Trophoblast cell (in vitro differentiated cells and primary cell): ENCODE measurements at regions not wholly inside any gene's neighbourhood (a gene's known extent, or its start where the extent isn't known, plus 50 kb on each side); places are given as distances from the start of the nearest gene placed in this dataset.

Source experiments
- DNase-seq, 2 donors: peaks; one replicate each; pipeline ENCODE4 v3.0.0-alpha.2; 2016
- H2AFZ ChIP-seq: 2 replicates; pipeline ENCODE4 v1.6.1; 2013; ENCODE audit warnings: low read length, moderate library complexity, mild to moderate bottlenecking; ENCODE audit not compliant: insufficient read depth, poor library complexity
- H2AK5ac ChIP-seq: 2 replicates; pipeline ENCODE4 v1.6.1; 2013; ENCODE audit warnings: mild to moderate bottlenecking, low read length
- H2BK120ac ChIP-seq: 2 replicates; pipeline ENCODE4 v1.6.1; 2013; ENCODE audit warnings: low read length, mild to moderate bottlenecking, moderate library complexity; ENCODE audit not compliant: insufficient read depth, poor library complexity
- H2BK12ac ChIP-seq: 2 replicates; pipeline ENCODE4 v1.6.1; 2013; ENCODE audit warnings: mild to moderate bottlenecking, low read length, moderate library complexity
- H2BK5ac ChIP-seq: 2 replicates; pipeline ENCODE4 v1.6.1; 2013; ENCODE audit warnings: low read length, low read depth, moderate library complexity, mild to moderate bottlenecking; ENCODE audit not compliant: poor library complexity
- H3K14ac ChIP-seq: 2 replicates; pipeline ENCODE4 v1.6.1; 2013; ENCODE audit warnings: mild to moderate bottlenecking, low read length
- H3K18ac ChIP-seq: 2 replicates; pipeline ENCODE4 v1.6.1; 2013; ENCODE audit warnings: mild to moderate bottlenecking, low read length
- H3K23ac ChIP-seq: 2 replicates; pipeline ENCODE4 v1.6.1; 2013; ENCODE audit warnings: low read length
- H3K27ac ChIP-seq: 2 replicates; pipeline ENCODE4 v1.5.1; 2013; ENCODE audit warnings: low read depth, mild to moderate bottlenecking, inconsistent platforms, low read length, moderate library complexity
- H3K27me3 ChIP-seq: 2 replicates; pipeline ENCODE4 v1.6.1; 2013; ENCODE audit warnings: inconsistent platforms, mild to moderate bottlenecking, low read length, moderate library complexity; ENCODE audit not compliant: insufficient read depth
- H3K36me3 ChIP-seq, 2 experiments: 1 replicate in 1 of 2; 2 replicates in 1 of 2; pipeline ENCODE4 v1.6.1; 2013; ENCODE audit warnings: low read length in 2 of 2, mild to moderate bottlenecking in 2 of 2, moderate library complexity in 1 of 2; ENCODE audit not compliant: insufficient read depth in 2 of 2, control insufficient read depth in 1 of 2
- H3K4ac ChIP-seq: 2 replicates; pipeline ENCODE4 v1.6.1; 2013; ENCODE audit warnings: low read depth, mild to moderate bottlenecking, low read length, moderate library complexity
- H3K4me1 ChIP-seq, 2 experiments: 1 replicate in 1 of 2; 2 replicates in 1 of 2; pipeline ENCODE4 v1.6.1; 2013; ENCODE audit warnings: low read length in 2 of 2, mild to moderate bottlenecking in 2 of 2, moderate library complexity in 1 of 2; ENCODE audit not compliant: insufficient read depth in 2 of 2, control insufficient read depth in 1 of 2
- H3K4me2 ChIP-seq: 2 replicates; pipeline ENCODE4 v1.6.1; 2013; ENCODE audit warnings: inconsistent platforms, mild to moderate bottlenecking, low read length, moderate library complexity
- H3K4me3 ChIP-seq: 2 replicates; pipeline ENCODE4 v1.5.1; 2013; ENCODE audit warnings: mild to moderate bottlenecking, low read depth, low read length, inconsistent platforms
- H3K79me1 ChIP-seq: one replicate; pipeline ENCODE4 v1.6.1; 2013; ENCODE audit warnings: low read length
- H3K79me2 ChIP-seq: 2 replicates; pipeline ENCODE4 v1.6.1; 2013; ENCODE audit warnings: low read length, mild to moderate bottlenecking; ENCODE audit not compliant: control insufficient read depth, insufficient read depth, poor library complexity
- H3K9ac ChIP-seq: 2 replicates; pipeline ENCODE4 v1.6.1; 2013; ENCODE audit warnings: mild to moderate bottlenecking, low read length
- H3K9me3 ChIP-seq: 2 replicates; pipeline ENCODE4 v1.6.1; 2013; ENCODE audit warnings: low read depth, mild to moderate bottlenecking, control low read depth, inconsistent platforms, low read length; ENCODE audit not compliant: insufficient read depth
- H4K12ac ChIP-seq: 2 replicates; pipeline ENCODE4 v1.6.1; 2013; ENCODE audit warnings: low read depth, mild to moderate bottlenecking, low read length, moderate library complexity
- H4K8ac ChIP-seq: 2 replicates; pipeline ENCODE4 v1.6.1; 2013; ENCODE audit warnings: low read depth, mild to moderate bottlenecking, low read length, moderate library complexity
- H4K91ac ChIP-seq: one replicate; pipeline ENCODE4 v1.6.1; 2013; ENCODE audit warnings: low read depth, mild to moderate bottlenecking, low read length, moderate library complexity
- WGBS: extraction: QIAGEN DNeasy Blood & Tissue Kit; methylation state at CpG from one replicate; pipeline ENCODE4 v1.1.7; 2013; ENCODE audit warnings: missing lambda C conversion rate; ENCODE audit not compliant: insufficient read length, insufficient coverage; ENCODE audit errors: extremely low coverage; 5-methylcytosine and 5-hydroxymethylcytosine counted together

GRCh38 chr20:53678990-53679596 lies 85.5 kb upstream of the ZNF217 start:
- Histone ChIP-seq H3K4ac (no peak overlapping the region), H3K23ac (no peak overlapping the region), H2BK12ac (no peak overlapping the region), H3K4me2 (no peak overlapping the region), H3K18ac (no peak overlapping the region), H3K27me3 (no peaks in the 10 kb centered on the region), H4K12ac (no peak overlapping the region), H3K27ac (no peak overlapping the region), H2BK120ac (no peak overlapping the region), H2BK5ac (no peak overlapping the region), H3K4me3 (no peak overlapping the region), H3K9me3 (no peaks in the 10 kb centered on the region), H3K36me3 (no peaks in the 10 kb centered on the region), H2AK5ac (no peak overlapping the region), H4K91ac (no peak overlapping the region), H3K9ac (no peak overlapping the region), H3K79me2 (peaks cover 1% of the 10 kb centered on the region), H3K79me1 (peaks cover 15% of the 10 kb centered on the region), H2AFZ (no peak overlapping the region), H4K8ac (no peak overlapping the region), H3K14ac (no peak overlapping the region), H3K4me1 (peaks cover 7 to 11% of the 10 kb centered on the region in 2 experiments)
- DNase-seq = no peak
- no CpG with 5 or more reads among the region's 3 CpGs for WGBS

- peaks cover 1% of the 10 kb centered on the region for H3K79me2 ChIP-seq
- H4K12ac ChIP-seq = no peak overlapping the region
- H2BK12ac ChIP-seq = no peak overlapping the region
- no peak for DNase-seq
- no peaks in the 10 kb centered on the region for H3K9me3 ChIP-seq
- peak overlapping the region; percentile 41 for H3K4me2 ChIP-seq
- no peak overlapping the region for H4K8ac ChIP-seq
- no peak overlapping the region for H3K18ac ChIP-seq
- H3K4ac ChIP-seq = no peak overlapping the region
- no peak overlapping the region for H2BK120ac ChIP-seq
- H3K79me1 ChIP-seq = peaks cover 15% of the 10 kb centered on the region
- H3K4me1 ChIP-seq = peaks cover 7 to 11% of the 10 kb centered on the region in 2 experiments
- H3K9ac ChIP-seq = no peak overlapping the region
- H2AK5ac ChIP-seq = no peak overlapping the region
- H3K27me3 ChIP-seq = no peaks in the 10 kb centered on the region
- no peak overlapping the region for H2BK5ac ChIP-seq
- no peak overlapping the region for H3K27ac ChIP-seq
- H3K23ac ChIP-seq = no peak overlapping the region
- no peak overlapping the region for H3K4me3 ChIP-seq
- no peak overlapping the region for H4K91ac ChIP-seq
- WGBS = no CpG with 5 or more reads among the region's 7 CpGs
- H2AFZ ChIP-seq = no peak overlapping the region
- H3K14ac ChIP-seq = no peak overlapping the region
- H3K36me3 ChIP-seq = no peaks in the 10 kb centered on the region
These were observed 84.8 kb upstream of the ZNF217 start for GRCh38 chr20:53678315-53678989.

- peak overlapping the region; percentile 100 for H2BK120ac ChIP-seq
- no peak overlapping the region for H3K4me3 ChIP-seq
These were observed 84.0 kb upstream of the ZNF217 start for GRCh38 chr20:53677447-53678314.

GRCh38 chr20:53676987-53677386 lies 83.3 kb upstream of the ZNF217 start:
- no peaks in the 10 kb centered on the region for H3K36me3 ChIP-seq
- H3K27me3 ChIP-seq = no peaks in the 10 kb centered on the region
- peak overlapping the region; percentile 27 for H2BK5ac ChIP-seq
- no peak overlapping the region for H3K23ac ChIP-seq
- peaks cover 15% of the 10 kb centered on the region for H3K79me1 ChIP-seq
- H2BK120ac ChIP-seq = no peak overlapping the region
- H3K4me1 ChIP-seq = peaks cover 7 to 11% of the 10 kb centered on the region in 2 experiments
- WGBS = no CpG with 5 or more reads among the region's 8 CpGs
- peaks cover 1% of the 10 kb centered on the region for H3K79me2 ChIP-seq
- no peaks in the 10 kb centered on the region for H3K9me3 ChIP-seq
- H3K18ac ChIP-seq = no peak overlapping the region
- peak overlapping the region; percentile 42 for H2BK12ac ChIP-seq
- no peak overlapping the region for H3K4ac ChIP-seq
- H3K4me2 ChIP-seq = no peak overlapping the region
- no peak overlapping the region for H2AFZ ChIP-seq
- DNase-seq = no peak
- no peak overlapping the region for H4K8ac ChIP-seq
- no peak overlapping the region for H4K91ac ChIP-seq
- no peak overlapping the region for H2AK5ac ChIP-seq
- no peak overlapping the region for H3K27ac ChIP-seq
- H4K12ac ChIP-seq = no peak overlapping the region
- H3K14ac ChIP-seq = no peak overlapping the region
- no peak overlapping the region for H3K9ac ChIP-seq
- H3K4me3 ChIP-seq = no peak overlapping the region

More at GRCh38 chr20:53677447-53678314, 84.0 kb upstream of the ZNF217 start:
- H3K79me2 ChIP-seq = peaks cover 1% of the 10 kb centered on the region
- H3K27me3 ChIP-seq = no peaks in the 10 kb centered on the region
- peak overlapping the region; percentile 100 for H2BK12ac ChIP-seq
- no peaks in the 10 kb centered on the region for H3K9me3 ChIP-seq
- H4K12ac ChIP-seq = peak overlapping the region; percentile 84
- H4K8ac ChIP-seq = peak overlapping the region; percentile 92
- no CpG with 5 or more reads among the region's 12 CpGs for WGBS
- peak overlapping the region; percentile 92 for H3K14ac ChIP-seq
- H2AFZ ChIP-seq = peak overlapping the region; percentile 4
- peak overlapping the region; percentile 98 for H2BK5ac ChIP-seq
- peak overlapping the region; percentile 90 for H3K4ac ChIP-seq
- H3K79me1 ChIP-seq = peaks cover 15% of the 10 kb centered on the region
- peak overlapping the region; percentile 97 for H3K18ac ChIP-seq
- peak overlapping the region; percentile 76 for H3K27ac ChIP-seq
- H2AK5ac ChIP-seq = peak overlapping the region; percentile 99
- no peak overlapping the region for H3K23ac ChIP-seq
- H3K9ac ChIP-seq = no peak overlapping the region
- H4K91ac ChIP-seq = peak overlapping the region; percentile 97
- H3K4me2 ChIP-seq = peak overlapping the region; percentile 41
- H3K36me3 ChIP-seq = no peaks in the 10 kb centered on the region
- peak in 1 of 2 donors; percentile 40 for DNase-seq
- H3K4me1 ChIP-seq = peaks cover 7 to 11% of the 10 kb centered on the region in 2 experiments
